Retinal pigment epithelial cell (primary cell): ENCODE measurements at regions not wholly inside any gene's neighbourhood (a gene's known extent, or its start where the extent isn't known, plus 50 kb on each side); places are given as distances from the start of the nearest gene placed in this dataset.

ENCODE experiments used
- DNase-seq: peaks from one replicate; pipeline ENCODE4 v3.0.0-alpha.2; 2010; ENCODE audit warnings: low read depth
- H3K4me3 ChIP-seq: 2 replicates; pipeline ENCODE4 v1.5.1; 2011; ENCODE audit warnings: mild to moderate bottlenecking, low read length, control low read depth, moderate library complexity
- CTCF ChIP-seq: conservative IDR thresholded peaks from 2 replicates; pipeline ENCODE4 v1.5.1; 2011; ENCODE audit warnings: low read depth, low read length, control low read depth, inconsistent platforms

GRCh38 chr20:46823753-46824152 is 70.9 kb upstream of the EYA2 start:
- no peak for TF ChIP-seq CTCF
- no peak overlapping the region for H3K4me3 ChIP-seq
- no peak for DNase-seq

- DNase-seq = no peak
- TF ChIP-seq CTCF = no peak
- H3K4me3 ChIP-seq = no peak overlapping the region
Measured at GRCh38 chr20:46826343-46826984, 68.2 kb upstream of the EYA2 start.

- DNase-seq = no peak
- TF ChIP-seq CTCF = no peak
- H3K4me3 ChIP-seq = no peak overlapping the region
Measured at GRCh38 chr20:46827718-46828458, 66.8 kb upstream of the EYA2 start.

- no peak overlapping the region for H3K4me3 ChIP-seq
- DNase-seq = no peak
- no peak for TF ChIP-seq CTCF
Measured at GRCh38 chr20:46828471-46828870, 66.2 kb upstream of the EYA2 start.

GRCh38 chr20:46830886-46831632 is 63.6 kb upstream of the EYA2 start:
- DNase-seq = no peak
- no peak for TF ChIP-seq CTCF
- H3K4me3 ChIP-seq = no peak overlapping the region

GRCh38 chr20:46831633-46832011 is 63.0 kb upstream of the EYA2 start:
- DNase-seq = no peak
- H3K4me3 ChIP-seq = no peak overlapping the region
- TF ChIP-seq CTCF = no peak
